ENCODE measurements at regions not wholly inside any gene's neighbourhood (a gene's known extent, or its start where the extent isn't known, plus 50 kb on each side); places are given as distances from the start of the nearest gene placed in this dataset.

DNA sequence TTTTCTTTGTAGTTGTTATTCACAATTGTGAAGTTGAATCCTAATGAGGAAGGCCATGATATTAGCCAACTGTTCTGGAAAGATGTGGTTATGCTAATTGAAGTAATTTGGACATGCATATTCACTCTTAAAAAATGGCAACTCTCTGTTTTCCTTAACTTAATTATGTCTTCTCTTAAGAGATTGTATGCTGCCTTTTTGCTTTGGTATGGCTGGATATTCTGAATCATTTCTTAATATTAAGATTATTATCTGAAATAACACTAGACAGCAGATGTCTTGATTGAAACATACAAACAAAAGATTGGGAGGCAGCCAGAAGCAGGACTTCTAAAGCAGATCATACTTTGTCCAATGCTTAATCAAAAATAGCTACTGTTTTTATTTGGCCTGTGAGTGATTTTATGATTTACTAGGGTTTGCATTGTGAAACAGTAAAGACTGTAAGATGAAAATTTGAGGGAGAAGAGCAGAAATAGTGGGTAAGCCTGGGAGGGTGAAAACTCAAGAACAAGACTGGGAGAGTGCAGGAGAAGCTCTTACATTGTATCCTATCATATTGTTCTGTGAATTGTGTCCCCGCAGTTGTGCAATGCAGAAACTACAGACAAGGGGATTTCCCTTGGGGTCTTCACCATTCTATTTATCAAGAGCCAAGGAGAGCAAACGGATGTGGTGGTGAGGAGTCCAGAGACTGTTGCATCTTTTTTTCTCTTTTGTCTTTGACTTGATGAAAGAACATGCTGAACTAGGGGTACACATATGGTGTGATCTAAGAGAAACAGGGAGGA is 554.8 kb downstream of the TUSC7 start:
- Histone ChIP-seq H3K79me2 (ENCODE audit: low read length) (no peaks in the 10 kb centered on the region), H3K9me3 (ENCODE audit: low read length) (peaks cover 24% of the 10 kb centered on the region), H2AFZ (ENCODE audit: low read length) (no peak overlapping the region), H3K4me3 (ENCODE audit: low read length) (no peak overlapping the region), H3K36me3 (ENCODE audit: low read depth, low read length) (no peaks in the 10 kb centered on the region), H3K4me2 (ENCODE audit: low read length) (no peak overlapping the region), H3F3A (ENCODE audit: low read length, unreplicated experiment) (no peaks in the 10 kb centered on the region), H3K27ac (ENCODE audit: low read length) (no peak overlapping the region), H3K27me3 (ENCODE audit: low read length) (no peaks in the 10 kb centered on the region), H3K9ac (ENCODE audit: low read length) (no peak overlapping the region), H3K4me1 (ENCODE audit: insufficient read depth, low read length) (no peaks in the 10 kb centered on the region), H3K9me2 (replicated peaks; ENCODE audit: low read length) (no peaks in the 10 kb centered on the region), H4K20me1 (ENCODE audit: low read length) (no peaks in the 10 kb centered on the region)
- BruUV-seq (replicated peaks) = no TSS peak
- CTCF ChIA-PET = no interaction called here
- POLR2A ChIA-PET (ENCODE audit: unreplicated experiment) = no interaction called here
- TF ChIP-seq EZH2 (IDR thresholded peaks at IDR 0.05; ENCODE audit: low read length, unreplicated experiment) = no peak
- TF ChIP-seq, protein P1, sequence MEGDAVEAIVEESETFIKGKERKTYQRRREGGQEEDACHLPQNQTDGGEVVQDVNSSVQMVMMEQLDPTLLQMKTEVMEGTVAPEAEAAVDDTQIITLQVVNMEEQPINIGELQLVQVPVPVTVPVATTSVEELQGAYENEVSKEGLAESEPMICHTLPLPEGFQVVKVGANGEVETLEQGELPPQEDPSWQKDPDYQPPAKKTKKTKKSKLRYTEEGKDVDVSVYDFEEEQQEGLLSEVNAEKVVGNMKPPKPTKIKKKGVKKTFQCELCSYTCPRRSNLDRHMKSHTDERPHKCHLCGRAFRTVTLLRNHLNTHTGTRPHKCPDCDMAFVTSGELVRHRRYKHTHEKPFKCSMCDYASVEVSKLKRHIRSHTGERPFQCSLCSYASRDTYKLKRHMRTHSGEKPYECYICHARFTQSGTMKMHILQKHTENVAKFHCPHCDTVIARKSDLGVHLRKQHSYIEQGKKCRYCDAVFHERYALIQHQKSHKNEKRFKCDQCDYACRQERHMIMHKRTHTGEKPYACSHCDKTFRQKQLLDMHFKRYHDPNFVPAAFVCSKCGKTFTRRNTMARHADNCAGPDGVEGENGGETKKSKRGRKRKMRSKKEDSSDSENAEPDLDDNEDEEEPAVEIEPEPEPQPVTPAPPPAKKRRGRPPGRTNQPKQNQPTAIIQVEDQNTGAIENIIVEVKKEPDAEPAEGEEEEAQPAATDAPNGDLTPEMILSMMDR (conservative IDR thresholded peaks at IDR 0.05; ENCODE audit: low read depth, low read length) = no peak
- TF ChIP-seq EZH2phosphoT487 (IDR thresholded peaks at IDR 0.05; ENCODE audit: borderline replicate concordance, low read length) = no peak
- ATAC-seq = no peak
- intact Hi-C loops (cut with micrococcal nuclease) = no loop called here
- DNase-seq = no peak

DNA sequence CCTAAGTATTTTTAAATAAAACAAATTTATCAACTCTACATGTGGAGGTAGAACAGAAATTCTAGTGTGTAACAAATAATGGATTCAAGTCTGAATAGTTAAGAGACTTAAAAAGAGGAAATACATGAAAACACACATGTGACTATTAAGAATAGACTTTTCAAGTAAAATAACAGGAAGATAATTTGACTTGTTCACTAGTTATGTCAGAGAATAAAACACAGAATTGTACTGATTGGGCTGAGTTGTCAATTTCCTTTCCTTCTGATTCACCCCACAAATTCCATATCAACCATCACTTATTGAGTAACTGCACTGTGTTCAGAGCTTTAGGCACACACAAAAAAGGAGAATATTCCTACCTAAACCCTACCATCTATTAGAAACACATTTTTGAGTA is 557.2 kb downstream of the TUSC7 start:
- Histone ChIP-seq H3K9ac (ENCODE audit: low read length) (no peak overlapping the region), H3K79me2 (ENCODE audit: low read length) (no peaks in the 10 kb centered on the region), H4K20me1 (ENCODE audit: low read length) (no peaks in the 10 kb centered on the region), H3K4me2 (ENCODE audit: low read length) (no peak overlapping the region), H3K27ac (ENCODE audit: low read length) (no peak overlapping the region), H3K4me1 (ENCODE audit: insufficient read depth, low read length) (no peaks in the 10 kb centered on the region), H3K9me3 (ENCODE audit: low read length) (peaks cover 25% of the 10 kb centered on the region), H3K9me2 (replicated peaks; ENCODE audit: low read length) (no peaks in the 10 kb centered on the region), H2AFZ (ENCODE audit: low read length) (no peak overlapping the region), H3K4me3 (ENCODE audit: low read length) (no peak overlapping the region), H3F3A (ENCODE audit: low read length, unreplicated experiment) (no peaks in the 10 kb centered on the region), H3K27me3 (ENCODE audit: low read length) (no peaks in the 10 kb centered on the region), H3K36me3 (ENCODE audit: low read depth, low read length) (no peaks in the 10 kb centered on the region)
- no peak for TF ChIP-seq EZH2 (IDR thresholded peaks at IDR 0.05; ENCODE audit: low read length, unreplicated experiment)
- no peak for TF ChIP-seq EZH2phosphoT487 (IDR thresholded peaks at IDR 0.05; ENCODE audit: borderline replicate concordance, low read length)
- TF ChIP-seq, protein P1 (conservative IDR thresholded peaks at IDR 0.05; ENCODE audit: low read depth, low read length) = no peak
- POLR2A ChIA-PET (ENCODE audit: unreplicated experiment) = no interaction called here
- no TSS peak for BruUV-seq (replicated peaks)
- intact Hi-C loops (cut with micrococcal nuclease) = no loop called here
- CTCF ChIA-PET = no interaction called here
- DNase-seq = no peak
- no peak for ATAC-seq

DNA sequence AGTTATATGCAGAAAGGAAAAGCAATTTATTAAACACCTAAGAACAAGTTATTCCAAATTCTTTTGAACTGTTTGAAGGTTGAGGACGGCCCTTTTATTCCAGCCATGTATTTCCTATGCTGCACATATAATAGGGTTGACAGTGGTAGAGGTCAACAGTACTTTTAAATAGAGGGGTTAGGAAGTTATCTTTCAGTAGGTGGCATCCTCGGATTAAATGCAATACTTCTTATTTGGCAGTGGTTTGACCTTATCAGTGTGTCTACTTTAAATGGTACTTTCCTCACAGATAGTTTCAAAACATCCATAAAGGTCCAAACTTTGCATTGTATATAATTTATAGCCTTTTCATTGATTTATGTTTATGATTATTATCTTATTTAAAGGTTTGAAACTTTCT is 558.7 kb downstream of the TUSC7 start:
- Histone ChIP-seq H2AFZ (ENCODE audit: low read length) (no peak overlapping the region), H3K4me1 (ENCODE audit: insufficient read depth, low read length) (no peaks in the 10 kb centered on the region), H3K9ac (ENCODE audit: low read length) (no peak overlapping the region), H3K27ac (ENCODE audit: low read length) (no peak overlapping the region), H3K9me2 (replicated peaks; ENCODE audit: low read length) (no peaks in the 10 kb centered on the region), H3K36me3 (ENCODE audit: low read depth, low read length) (no peaks in the 10 kb centered on the region), H3K4me2 (ENCODE audit: low read length) (no peak overlapping the region), H3K9me3 (ENCODE audit: low read length) (peaks cover 25% of the 10 kb centered on the region; the same call in 1 of the 2 replicates), H3K4me3 (ENCODE audit: low read length) (no peak overlapping the region), H3K79me2 (ENCODE audit: low read length) (no peaks in the 10 kb centered on the region), H3K27me3 (ENCODE audit: low read length) (no peaks in the 10 kb centered on the region), H4K20me1 (ENCODE audit: low read length) (no peaks in the 10 kb centered on the region), H3F3A (ENCODE audit: low read length, unreplicated experiment) (no peaks in the 10 kb centered on the region)
- POLR2A ChIA-PET (ENCODE audit: unreplicated experiment) = no interaction called here
- CTCF ChIA-PET = no interaction called here
- ATAC-seq (no peak), DNase-seq (no peak)
- TF ChIP-seq, protein P1 (conservative IDR thresholded peaks at IDR 0.05; ENCODE audit: low read depth, low read length) = no peak
- intact Hi-C loops (cut with micrococcal nuclease) = no loop called here
- no TSS peak for BruUV-seq (replicated peaks)

Measured in PC-3 (cell line).